OCI-LY7 (cell line): ENCODE measurements at regions not wholly inside any gene's neighbourhood (a gene's known extent, or its start where the extent isn't known, plus 50 kb on each side); places are given as distances from the start of the nearest gene placed in this dataset.

Experiments
- EZH2phosphoT487 ChIP-seq: fragments of 200-600 bp; sonication (generic); IDR thresholded peaks from 2 replicates; pipeline ENCODE4 v1.6.1; 2018; ENCODE audit warnings: low read depth, borderline replicate concordance, mild to moderate bottlenecking, mixed run types, antibody characterized with exemption, low read length, moderate library complexity, mixed read lengths
- TF ChIP-seq, protein P1 (sequence below): fragments of 200-600 bp; sonication (generic); conservative IDR thresholded peaks from 2 replicates; pipeline ENCODE4 v1.5.1; 2014; ENCODE audit warnings: mild to moderate bottlenecking, antibody characterized with exemption, low read length, moderate library complexity, mixed read lengths

DNA sequence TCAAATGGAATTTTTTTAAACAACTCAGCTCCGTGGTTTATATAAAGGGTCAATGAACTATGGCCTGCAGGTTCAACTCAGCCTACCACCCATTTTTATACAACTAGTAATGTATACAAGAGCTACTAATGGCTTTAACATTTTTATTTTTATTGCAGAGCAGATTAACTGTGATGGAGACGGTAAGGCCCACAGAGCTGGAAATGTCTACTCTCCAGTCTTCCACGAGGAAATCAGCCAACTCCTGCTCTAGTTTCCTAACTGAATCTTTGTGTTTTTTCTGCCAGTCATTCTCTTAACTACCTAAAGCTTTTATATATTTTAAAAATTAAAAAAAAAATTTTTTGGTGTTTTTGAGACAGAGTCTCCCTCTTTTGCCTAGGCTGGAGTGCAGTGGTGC is 385.1 kb upstream of the MAF start:
- TF ChIP-seq, protein P1, sequence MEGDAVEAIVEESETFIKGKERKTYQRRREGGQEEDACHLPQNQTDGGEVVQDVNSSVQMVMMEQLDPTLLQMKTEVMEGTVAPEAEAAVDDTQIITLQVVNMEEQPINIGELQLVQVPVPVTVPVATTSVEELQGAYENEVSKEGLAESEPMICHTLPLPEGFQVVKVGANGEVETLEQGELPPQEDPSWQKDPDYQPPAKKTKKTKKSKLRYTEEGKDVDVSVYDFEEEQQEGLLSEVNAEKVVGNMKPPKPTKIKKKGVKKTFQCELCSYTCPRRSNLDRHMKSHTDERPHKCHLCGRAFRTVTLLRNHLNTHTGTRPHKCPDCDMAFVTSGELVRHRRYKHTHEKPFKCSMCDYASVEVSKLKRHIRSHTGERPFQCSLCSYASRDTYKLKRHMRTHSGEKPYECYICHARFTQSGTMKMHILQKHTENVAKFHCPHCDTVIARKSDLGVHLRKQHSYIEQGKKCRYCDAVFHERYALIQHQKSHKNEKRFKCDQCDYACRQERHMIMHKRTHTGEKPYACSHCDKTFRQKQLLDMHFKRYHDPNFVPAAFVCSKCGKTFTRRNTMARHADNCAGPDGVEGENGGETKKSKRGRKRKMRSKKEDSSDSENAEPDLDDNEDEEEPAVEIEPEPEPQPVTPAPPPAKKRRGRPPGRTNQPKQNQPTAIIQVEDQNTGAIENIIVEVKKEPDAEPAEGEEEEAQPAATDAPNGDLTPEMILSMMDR, result no peak
- TF ChIP-seq EZH2phosphoT487, result no peak
